ENCODE measurements at regions not wholly inside any gene's neighbourhood (a gene's known extent, or its start where the extent isn't known, plus 50 kb on each side); places are given as distances from the start of the nearest gene placed in this dataset.

- no peak for DNase-seq (ENCODE audit: low spot score)
- Histone ChIP-seq H4K91ac (ENCODE audit: low read depth, low read length, poor library complexity) (no peak overlapping the region), H3K79me1 (ENCODE audit: low read depth, low read length) (no peaks in the 10 kb centered on the region), H2AFZ (ENCODE audit: low read length) (no peak overlapping the region), H2BK15ac (ENCODE audit: low read length) (no peak overlapping the region), H4K8ac (ENCODE audit: low read depth, low read length) (no peak overlapping the region), H2BK12ac (ENCODE audit: low read length) (no peak overlapping the region), H3K18ac (ENCODE audit: low read length) (no peak overlapping the region), H3K4me1 (ENCODE audit: control insufficient read depth in 2 of 2, insufficient read depth in 1 of 2, low read depth in 1 of 2, low read length in 2 of 2) (peaks cover 0 to 2% of the 10 kb centered on the region in 2 donors), H3K14ac (ENCODE audit: low read length) (no peak overlapping the region), H3K23ac (ENCODE audit: low read depth, low read length, poor library complexity) (no peak overlapping the region), H3K4me2 (ENCODE audit: insufficient read depth, low read length, poor library complexity, severe bottlenecking) (no peak overlapping the region), H3K27ac (replicated peaks; ENCODE audit: low read length) (no peak overlapping the region), H3K9ac (ENCODE audit: low read depth, low read length, poor library complexity) (no peak overlapping the region), H3K27me3 (ENCODE audit: control insufficient read depth in 3 of 3, insufficient read depth in 3 of 3, low read depth in 1 of 3, low read length in 3 of 3) (no peaks in the 10 kb centered on the region), H3K36me3 (replicated peaks in 1 of 2; ENCODE audit: control insufficient read depth in 2 of 2, insufficient read depth in 2 of 2, low read length in 2 of 2) (peaks cover 0 to 2% of the 10 kb centered on the region in 2 donors), H3K9me3 (replicated peaks in 1 of 2; ENCODE audit: control insufficient read depth in 2 of 2, insufficient read depth in 1 of 2, low read depth in 1 of 2, low read length in 2 of 2) (no peaks in the 10 kb centered on the region), H2BK5ac (ENCODE audit: low read length) (no peak overlapping the region), H2AK5ac (ENCODE audit: low read depth, low read length) (no peak overlapping the region), H2BK120ac (ENCODE audit: low read depth, low read length) (no peak overlapping the region), H3K4me3 (ENCODE audit: low read length in 2 of 2) (no peak overlapping the region), H3K4ac (ENCODE audit: low read length) (no peak overlapping the region)
- no CpG with 5 or more reads among the region's 5 CpGs for WGBS, 2 donors (ENCODE audit: extremely low coverage in 2 of 2, insufficient read length in 2 of 2, insufficient replicate concordance in 1 of 2)
Measured at GRCh38 chr19:28636016-28636629, 576.8 kb downstream of the UQCRFS1 start.

DNA sequence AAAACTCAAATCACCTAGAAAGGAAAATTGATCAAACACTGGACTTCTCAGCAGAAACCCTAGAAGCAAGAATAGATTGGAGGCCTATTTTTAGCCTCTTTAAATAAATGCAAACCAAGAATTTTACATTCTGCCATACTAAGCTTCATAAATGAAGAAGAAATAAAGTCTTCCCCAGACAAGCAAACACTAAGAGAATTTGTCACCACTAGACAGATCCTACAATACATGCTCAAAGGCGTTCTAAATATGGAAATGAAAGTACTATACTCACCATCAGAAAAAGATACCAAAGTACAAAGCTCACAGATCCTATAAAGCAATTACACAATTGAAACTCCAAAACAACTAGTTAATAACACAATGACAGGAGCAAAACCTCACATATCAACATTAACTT lies 578.1 kb downstream of the UQCRFS1 start:
- Histone ChIP-seq H3K14ac (ENCODE audit: low read length) (no peak overlapping the region), H3K23ac (ENCODE audit: low read depth, low read length, poor library complexity) (no peak overlapping the region), H3K4me3 (ENCODE audit: low read length in 2 of 2) (no peak overlapping the region), H3K4ac (ENCODE audit: low read length) (no peak overlapping the region), H3K9ac (ENCODE audit: low read depth, low read length, poor library complexity) (no peak overlapping the region), H4K91ac (ENCODE audit: low read depth, low read length, poor library complexity) (no peak overlapping the region), H2BK12ac (ENCODE audit: low read length) (no peak overlapping the region), H3K27ac (replicated peaks; ENCODE audit: low read length) (no peak overlapping the region), H3K36me3 (replicated peaks in 1 of 2; ENCODE audit: control insufficient read depth in 2 of 2, insufficient read depth in 2 of 2, low read length in 2 of 2) (no peaks in the 10 kb centered on the region), H2AFZ (ENCODE audit: low read length) (no peak overlapping the region), H3K79me1 (ENCODE audit: low read depth, low read length) (no peaks in the 10 kb centered on the region), H4K8ac (ENCODE audit: low read depth, low read length) (no peak overlapping the region), H2BK5ac (ENCODE audit: low read length) (no peak overlapping the region), H3K4me2 (ENCODE audit: insufficient read depth, low read length, poor library complexity, severe bottlenecking) (no peak overlapping the region), H3K18ac (ENCODE audit: low read length) (no peak overlapping the region), H2AK5ac (ENCODE audit: low read depth, low read length) (no peak overlapping the region), H3K27me3 (ENCODE audit: control insufficient read depth in 3 of 3, insufficient read depth in 3 of 3, low read depth in 1 of 3, low read length in 3 of 3) (no peaks in the 10 kb centered on the region), H2BK15ac (ENCODE audit: low read length) (no peak overlapping the region), H2BK120ac (ENCODE audit: low read depth, low read length) (no peak overlapping the region), H3K9me3 (replicated peaks in 1 of 2; ENCODE audit: control insufficient read depth in 2 of 2, insufficient read depth in 1 of 2, low read depth in 1 of 2, low read length in 2 of 2) (no peaks in the 10 kb centered on the region), H3K4me1 (ENCODE audit: control insufficient read depth in 2 of 2, insufficient read depth in 1 of 2, low read depth in 1 of 2, low read length in 2 of 2) (peaks cover 0 to 2% of the 10 kb centered on the region in 2 donors)
- WGBS, 2 donors (ENCODE audit: extremely low coverage in 2 of 2, insufficient read length in 2 of 2, insufficient replicate concordance in 1 of 2): no CpG with 5 or more reads among the region's 1 CpG
- DNase-seq (ENCODE audit: low spot score): no peak

DNA sequence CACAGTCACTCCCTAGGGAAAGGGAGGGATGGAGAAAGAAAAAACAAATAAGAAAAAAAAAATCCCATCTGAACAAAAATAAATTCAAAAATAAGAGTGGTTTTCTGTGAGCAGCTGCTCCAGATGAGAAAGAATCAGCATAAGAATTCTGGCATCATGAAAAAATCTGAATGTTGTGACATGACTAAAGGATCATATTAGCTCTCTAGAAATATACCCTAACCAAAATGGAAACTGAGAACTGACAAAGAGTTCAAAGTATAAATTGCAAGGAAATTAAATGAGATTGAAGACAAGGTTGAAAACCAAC lies 579.0 kb downstream of the UQCRFS1 start:
- no peak overlapping the region for H3K27ac ChIP-seq (replicated peaks; ENCODE audit: low read length)
- no peak overlapping the region for H3K9ac ChIP-seq (ENCODE audit: low read depth, low read length, poor library complexity)
- H3K4me2 ChIP-seq (ENCODE audit: insufficient read depth, low read length, poor library complexity, severe bottlenecking): no peak overlapping the region
- H3K14ac ChIP-seq (ENCODE audit: low read length): no peak overlapping the region
- no peak overlapping the region for H2BK15ac ChIP-seq (ENCODE audit: low read length)
- no peak overlapping the region for H3K4ac ChIP-seq (ENCODE audit: low read length)
- no peak overlapping the region for H2BK5ac ChIP-seq (ENCODE audit: low read length)
- DNase-seq (ENCODE audit: low spot score): no peak
- H3K4me1 ChIP-seq (ENCODE audit: control insufficient read depth in 2 of 2, insufficient read depth in 1 of 2, low read depth in 1 of 2, low read length in 2 of 2): peaks cover 0 to 2% of the 10 kb centered on the region in 2 donors
- no peak overlapping the region for H4K8ac ChIP-seq (ENCODE audit: low read depth, low read length)
- H2AFZ ChIP-seq (ENCODE audit: low read length): no peak overlapping the region
- no peaks in the 10 kb centered on the region for H3K9me3 ChIP-seq (replicated peaks in 1 of 2; ENCODE audit: control insufficient read depth in 2 of 2, insufficient read depth in 1 of 2, low read depth in 1 of 2, low read length in 2 of 2)
- H3K4me3 ChIP-seq (ENCODE audit: low read length in 2 of 2): no peak overlapping the region
- no peak overlapping the region for H2BK12ac ChIP-seq (ENCODE audit: low read length)
- H2BK120ac ChIP-seq (ENCODE audit: low read depth, low read length): no peak overlapping the region
- no peaks in the 10 kb centered on the region for H3K27me3 ChIP-seq (ENCODE audit: control insufficient read depth in 3 of 3, insufficient read depth in 3 of 3, low read depth in 1 of 3, low read length in 3 of 3)
- H3K18ac ChIP-seq (ENCODE audit: low read length): no peak overlapping the region
- no peak overlapping the region for H3K23ac ChIP-seq (ENCODE audit: low read depth, low read length, poor library complexity)
- no peak overlapping the region for H2AK5ac ChIP-seq (ENCODE audit: low read depth, low read length)
- H3K79me1 ChIP-seq (ENCODE audit: low read depth, low read length): no peaks in the 10 kb centered on the region
- H3K36me3 ChIP-seq (replicated peaks in 1 of 2; ENCODE audit: control insufficient read depth in 2 of 2, insufficient read depth in 2 of 2, low read length in 2 of 2): no peaks in the 10 kb centered on the region
- no peak overlapping the region for H4K91ac ChIP-seq (ENCODE audit: low read depth, low read length, poor library complexity)

DNA sequence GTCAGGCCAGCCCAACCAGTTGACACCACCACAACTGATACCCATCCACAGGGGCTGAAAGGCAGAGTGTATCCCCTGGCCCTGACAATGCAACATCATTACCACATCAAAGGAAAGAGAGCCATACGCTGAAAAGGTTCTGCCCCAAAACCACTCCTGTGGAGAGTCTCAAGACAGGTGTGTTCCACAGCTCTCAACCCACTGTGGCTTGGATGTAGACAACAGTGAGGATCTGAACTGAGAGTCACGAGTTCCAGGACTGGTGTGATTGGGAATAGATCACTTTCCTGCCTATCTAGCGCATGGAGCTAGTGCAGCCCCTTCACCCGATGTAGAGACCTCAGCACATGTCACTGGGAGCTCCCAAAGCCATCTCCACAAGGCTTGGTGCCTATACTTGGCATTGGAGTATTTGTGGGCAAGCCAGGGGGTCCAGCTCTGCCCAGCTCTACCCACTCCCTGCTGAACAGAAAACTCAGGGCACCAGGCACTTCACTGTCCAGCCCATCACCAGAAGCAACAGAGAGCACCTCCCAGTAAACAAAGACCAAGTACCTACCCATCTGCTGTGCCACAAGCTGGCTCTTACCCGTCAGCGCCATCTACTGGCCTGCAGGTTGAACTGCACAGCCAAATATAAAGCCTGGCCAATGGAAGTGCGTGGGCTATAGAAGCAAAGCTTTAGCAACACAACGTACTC lies 579.5 kb downstream of the UQCRFS1 start:
- Histone ChIP-seq H2AK5ac (ENCODE audit: low read depth, low read length) (no peak overlapping the region), H3K79me1 (ENCODE audit: low read depth, low read length) (no peaks in the 10 kb centered on the region), H3K27ac (replicated peaks; ENCODE audit: low read length) (no peak overlapping the region), H3K9me3 (replicated peaks in 1 of 2; ENCODE audit: control insufficient read depth in 2 of 2, insufficient read depth in 1 of 2, low read depth in 1 of 2, low read length in 2 of 2) (no peaks in the 10 kb centered on the region), H3K4me1 (ENCODE audit: control insufficient read depth in 2 of 2, insufficient read depth in 1 of 2, low read depth in 1 of 2, low read length in 2 of 2) (peaks cover 0 to 2% of the 10 kb centered on the region in 2 donors), H4K8ac (ENCODE audit: low read depth, low read length) (no peak overlapping the region), H3K4ac (ENCODE audit: low read length) (no peak overlapping the region), H2BK120ac (ENCODE audit: low read depth, low read length) (no peak overlapping the region), H3K9ac (ENCODE audit: low read depth, low read length, poor library complexity) (no peak overlapping the region), H2BK12ac (ENCODE audit: low read length) (no peak overlapping the region), H3K23ac (ENCODE audit: low read depth, low read length, poor library complexity) (no peak overlapping the region), H3K18ac (ENCODE audit: low read length) (peak overlapping the region; percentile 32), H3K27me3 (ENCODE audit: control insufficient read depth in 3 of 3, insufficient read depth in 3 of 3, low read depth in 1 of 3, low read length in 3 of 3) (no peaks in the 10 kb centered on the region), H3K14ac (ENCODE audit: low read length) (no peak overlapping the region), H4K91ac (ENCODE audit: low read depth, low read length, poor library complexity) (no peak overlapping the region), H3K4me3 (ENCODE audit: low read length in 2 of 2) (no peak overlapping the region), H2BK5ac (ENCODE audit: low read length) (no peak overlapping the region), H3K4me2 (ENCODE audit: insufficient read depth, low read length, poor library complexity, severe bottlenecking) (no peak overlapping the region), H2BK15ac (ENCODE audit: low read length) (no peak overlapping the region), H2AFZ (ENCODE audit: low read length) (no peak overlapping the region), H3K36me3 (replicated peaks in 1 of 2; ENCODE audit: control insufficient read depth in 2 of 2, insufficient read depth in 2 of 2, low read length in 2 of 2) (no peaks in the 10 kb centered on the region)
- no CpG with 5 or more reads among the region's 8 CpGs for WGBS, 2 donors (ENCODE audit: extremely low coverage in 2 of 2, insufficient read length in 2 of 2, insufficient replicate concordance in 1 of 2)
- peak; percentile 63 for DNase-seq (ENCODE audit: low spot score)

All from neuronal stem cell (in vitro differentiated cells).